ENCODE measurements at regions not wholly inside any gene's neighbourhood (a gene's known extent, or its start where the extent isn't known, plus 50 kb on each side); places are given as distances from the start of the nearest gene placed in this dataset.
A peak's percentile ranks its signal among the peaks of the same experiment; 100 is the strongest.
"Not testable (repeated sequence)": the region's sequence is repeated elsewhere in the genome, so short reads cannot be mapped to it uniquely, and the experiment has no call there.

- peak; percentile 66 for DNase-seq
- TF ChIP-seq EZH2 (IDR thresholded peaks at IDR 0.05; ENCODE audit: insufficient read depth, poor library complexity, severe bottlenecking) (no peak), EZH2phosphoT487 (IDR thresholded peaks at IDR 0.05; ENCODE audit: insufficient read depth, low read depth) (no peak)
- H3K27me3 ChIP-seq (replicated peaks; ENCODE audit: insufficient read depth), result no peaks in the 10 kb centered on the region
Measured at GRCh38 chr3:155995525-155996370, 124.6 kb upstream of the KCNAB1 start.

GRCh38 chr3:155996882-155997281 is 123.5 kb upstream of the KCNAB1 start:
- in situ Hi-C loops (cut with MboI), result no loop called here

More at GRCh38 chr3:155995525-155996370, 124.6 kb upstream of the KCNAB1 start:
- H3K4me1 ChIP-seq (ENCODE audit: insufficient read depth), result no peaks in the 10 kb centered on the region
- H3K4me2 ChIP-seq (ENCODE audit: unreplicated experiment), result no peak overlapping the region
- 49 to 59% methylated on average over 8 of the region's 8 CpGs for WGBS, 2 experiments (ENCODE audit: low coverage in 1 of 2, low lambda C conversion rate in 2 of 2, missing lambda C conversion rate in 2 of 2)
- H3K4me3 ChIP-seq, result no peak overlapping the region
- H3K27ac ChIP-seq, result no peak overlapping the region
- H3F3A ChIP-seq (ENCODE audit: insufficient read depth), result no peaks in the 10 kb centered on the region
- in situ Hi-C loops (cut with MboI), result no loop called here
- no peaks in the 10 kb centered on the region for H3K36me3 ChIP-seq (ENCODE audit: low read depth)
- no peaks in the 10 kb centered on the region for H3K9me2 ChIP-seq (ENCODE audit: insufficient read depth)
- no peak overlapping the region for H2AFZ ChIP-seq
- H3K9me3 ChIP-seq (ENCODE audit: low read depth), result no peaks in the 10 kb centered on the region
- no peak overlapping the region for H3K9ac ChIP-seq
- no peaks in the 10 kb centered on the region for H4K20me1 ChIP-seq (ENCODE audit: insufficient read depth)
- no peaks in the 10 kb centered on the region for H3K79me2 ChIP-seq (ENCODE audit: insufficient read depth)

GRCh38 chr3:155998173-155998572 is 122.2 kb upstream of the KCNAB1 start:
- WGBS, 2 experiments (ENCODE audit: low coverage in 1 of 2, low lambda C conversion rate in 2 of 2, missing lambda C conversion rate in 2 of 2), result 71 to 75% methylated on average over 3 of the region's 3 CpGs
- H3K4me3 ChIP-seq; H3K27me3 ChIP-seq (replicated peaks; ENCODE audit: insufficient read depth); H3K4me2 ChIP-seq (ENCODE audit: unreplicated experiment); H3K9me3 ChIP-seq (ENCODE audit: low read depth); DNase-seq; H3F3A ChIP-seq (ENCODE audit: insufficient read depth); in situ Hi-C loops (cut with MboI); H3K9me2 ChIP-seq (ENCODE audit: insufficient read depth); H4K20me1 ChIP-seq (ENCODE audit: insufficient read depth); H3K36me3 ChIP-seq (ENCODE audit: low read depth); H3K4me1 ChIP-seq (ENCODE audit: insufficient read depth); H3K9ac ChIP-seq; H2AFZ ChIP-seq; H3K79me2 ChIP-seq (ENCODE audit: insufficient read depth); H3K27ac ChIP-seq: not testable (repeated sequence)

More at GRCh38 chr3:155996882-155997281, 123.5 kb upstream of the KCNAB1 start:
- TF ChIP-seq EZH2 (IDR thresholded peaks at IDR 0.05; ENCODE audit: insufficient read depth, poor library complexity, severe bottlenecking) (no peak), EZH2phosphoT487 (IDR thresholded peaks at IDR 0.05; ENCODE audit: insufficient read depth, low read depth) (no peak)
- Histone ChIP-seq H3K36me3 (ENCODE audit: low read depth) (no peaks in the 10 kb centered on the region), H2AFZ (no peak overlapping the region), H3F3A (ENCODE audit: insufficient read depth) (no peaks in the 10 kb centered on the region), H3K4me2 (ENCODE audit: unreplicated experiment) (no peak overlapping the region), H3K27me3 (replicated peaks; ENCODE audit: insufficient read depth) (no peaks in the 10 kb centered on the region), H3K79me2 (ENCODE audit: insufficient read depth) (no peaks in the 10 kb centered on the region), H4K20me1 (ENCODE audit: insufficient read depth) (no peaks in the 10 kb centered on the region), H3K4me1 (ENCODE audit: insufficient read depth) (no peaks in the 10 kb centered on the region), H3K9me3 (ENCODE audit: low read depth) (no peaks in the 10 kb centered on the region), H3K9ac (no peak overlapping the region), H3K27ac (no peak overlapping the region), H3K4me3 (no peak overlapping the region), H3K9me2 (ENCODE audit: insufficient read depth) (no peaks in the 10 kb centered on the region)
- WGBS, 2 experiments (ENCODE audit: low coverage in 1 of 2, low lambda C conversion rate in 2 of 2, missing lambda C conversion rate in 2 of 2), result 59 to 61% methylated on average over 3 of the region's 3 CpGs
- no peak for DNase-seq

- H3K9me3 ChIP-seq (ENCODE audit: low read depth), result no peaks in the 10 kb centered on the region
- no peak overlapping the region for H3K9ac ChIP-seq
- TF ChIP-seq EZH2 (IDR thresholded peaks at IDR 0.05; ENCODE audit: insufficient read depth, poor library complexity, severe bottlenecking), result no peak
- no peak for TF ChIP-seq EZH2phosphoT487 (IDR thresholded peaks at IDR 0.05; ENCODE audit: insufficient read depth, low read depth)
- no peak overlapping the region for H3K4me3 ChIP-seq
- H2AFZ ChIP-seq, result no peak overlapping the region
- H4K20me1 ChIP-seq (ENCODE audit: insufficient read depth), result no peaks in the 10 kb centered on the region
- no peak for DNase-seq
- no peaks in the 10 kb centered on the region for H3K4me1 ChIP-seq (ENCODE audit: insufficient read depth)
- H3K4me2 ChIP-seq (ENCODE audit: unreplicated experiment), result no peak overlapping the region
- H3K9me2 ChIP-seq (ENCODE audit: insufficient read depth), result no peaks in the 10 kb centered on the region
- no peak overlapping the region for H3K27ac ChIP-seq
- WGBS, 2 experiments (ENCODE audit: low coverage in 1 of 2, low lambda C conversion rate in 2 of 2, missing lambda C conversion rate in 2 of 2), result 67 to 68% methylated on average over 3 of the region's 3 CpGs
- no peaks in the 10 kb centered on the region for H3K36me3 ChIP-seq (ENCODE audit: low read depth)
- no peaks in the 10 kb centered on the region for H3K27me3 ChIP-seq (replicated peaks; ENCODE audit: insufficient read depth)
- no peaks in the 10 kb centered on the region for H3F3A ChIP-seq (ENCODE audit: insufficient read depth)
- in situ Hi-C loops (cut with MboI), result no loop called here
- no peaks in the 10 kb centered on the region for H3K79me2 ChIP-seq (ENCODE audit: insufficient read depth)
Measured at GRCh38 chr3:156005736-156006135, 114.6 kb upstream of the KCNAB1 start.

Data from GM23248 (cell line).